ENCODE measurements at regions not wholly inside any gene's neighbourhood (a gene's known extent, or its start where the extent isn't known, plus 50 kb on each side); places are given as distances from the start of the nearest gene placed in this dataset.
A peak's percentile ranks its signal among the peaks of the same experiment; 100 is the strongest.
"Not testable (repeated sequence)": the region's sequence is repeated elsewhere in the genome, so short reads cannot be mapped to it uniquely, and the experiment has no call there.

DNA sequence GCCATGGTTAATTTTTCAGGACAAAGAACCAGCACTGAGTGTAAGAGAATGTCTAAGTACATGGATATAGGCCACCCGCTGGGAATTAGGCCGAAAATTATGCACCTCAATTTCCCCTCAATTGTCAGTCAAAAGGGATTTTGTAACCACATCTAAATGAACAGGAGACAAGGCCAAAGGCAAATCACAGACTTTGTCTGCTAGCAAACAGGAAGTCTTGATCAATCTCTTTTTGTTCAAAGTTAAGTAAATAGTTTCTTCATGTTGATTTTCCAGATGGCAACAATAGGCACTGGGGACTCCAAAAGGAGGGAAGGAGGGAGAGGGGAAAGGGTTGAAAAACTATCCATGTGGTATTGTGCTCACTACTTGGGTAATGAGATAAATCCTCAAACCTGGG lies 276.0 kb downstream of the COG6 start:
- DNase-seq (ENCODE audit: low read depth in 2 of 2, low spot score in 1 of 2): no peak

DNA sequence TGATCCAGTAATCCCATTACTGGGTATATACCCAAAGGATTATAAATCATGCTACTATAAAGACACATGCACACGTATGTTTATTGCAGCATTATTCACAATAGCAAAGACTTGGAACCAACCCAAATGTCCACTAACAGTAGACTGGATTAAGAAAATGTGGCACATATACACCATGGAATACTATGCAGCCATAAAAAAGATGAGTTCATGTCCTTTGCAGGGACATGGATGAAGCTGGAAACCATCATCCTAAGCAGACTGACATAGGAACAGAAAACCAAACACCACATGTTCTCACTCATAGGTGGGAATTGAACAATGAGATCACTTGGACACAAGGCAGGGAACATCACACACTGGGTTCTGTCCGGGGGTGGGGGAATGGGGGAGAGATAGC lies 277.1 kb downstream of the COG6 start:
- DNase-seq (ENCODE audit: low read depth in 2 of 2, low spot score in 1 of 2): not testable (repeated sequence)

DNA sequence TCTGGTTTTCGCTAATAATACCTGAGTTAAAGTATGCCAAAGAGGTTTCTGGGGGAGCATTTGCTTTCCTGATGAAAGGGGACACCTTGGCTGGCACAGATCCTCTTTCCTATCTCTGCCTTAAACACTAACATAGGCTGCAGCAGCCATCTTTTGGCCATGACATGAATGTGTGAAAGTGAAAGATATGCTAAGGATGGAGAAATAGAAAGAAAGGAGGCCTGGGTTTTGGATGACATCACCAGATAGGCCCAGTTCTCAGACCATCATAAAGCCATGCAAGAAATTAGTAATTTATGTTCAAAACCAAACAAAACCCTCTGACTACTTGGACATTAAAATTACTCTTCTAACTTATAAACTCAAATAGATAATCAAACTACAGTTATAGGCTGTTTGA lies 279.7 kb downstream of the COG6 start:
- DNase-seq (ENCODE audit: low read depth in 2 of 2, low spot score in 1 of 2): no peak

DNA sequence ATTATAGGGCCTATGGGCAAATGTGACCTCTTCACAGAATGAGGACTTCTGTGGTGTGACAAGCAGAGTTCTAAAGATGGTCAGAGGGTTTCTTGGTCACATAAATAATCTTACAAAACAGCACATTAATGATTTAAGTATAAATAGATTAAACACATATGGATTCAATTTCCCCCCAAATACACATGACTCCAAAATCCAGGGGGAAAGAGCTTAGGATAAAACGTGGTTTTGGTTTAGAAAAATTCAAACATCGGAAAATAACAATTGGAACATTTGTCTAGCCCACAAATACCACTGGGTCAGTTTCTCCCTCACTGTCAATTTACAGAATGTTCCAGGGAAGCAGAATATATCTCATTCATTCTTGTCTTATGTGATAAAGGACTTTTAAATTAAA lies 283.1 kb downstream of the COG6 start:
- DNase-seq (ENCODE audit: low read depth in 2 of 2, low spot score in 1 of 2): no peak

DNA sequence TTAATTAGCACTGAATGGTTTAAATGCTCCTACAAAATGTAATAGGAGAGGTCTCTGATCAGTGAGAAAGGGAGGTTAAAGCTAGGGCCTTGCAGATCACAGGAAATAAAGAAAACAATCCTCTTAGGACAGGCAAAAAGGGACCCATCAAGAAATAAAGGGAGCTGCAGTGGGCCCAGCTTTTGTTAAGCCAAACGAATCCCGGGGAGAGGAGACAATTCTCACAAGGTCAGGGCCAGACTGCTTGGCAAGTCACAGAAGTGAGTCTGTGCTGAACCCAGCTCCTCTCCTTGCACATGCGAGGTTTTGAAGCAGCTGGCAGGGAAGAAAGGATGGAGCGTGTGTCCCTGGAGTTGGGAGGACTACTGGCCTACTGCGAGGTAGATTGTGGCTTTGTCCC lies 285.8 kb downstream of the COG6 start:
- no peak for DNase-seq (ENCODE audit: low read depth in 2 of 2, low spot score in 1 of 2)

DNA sequence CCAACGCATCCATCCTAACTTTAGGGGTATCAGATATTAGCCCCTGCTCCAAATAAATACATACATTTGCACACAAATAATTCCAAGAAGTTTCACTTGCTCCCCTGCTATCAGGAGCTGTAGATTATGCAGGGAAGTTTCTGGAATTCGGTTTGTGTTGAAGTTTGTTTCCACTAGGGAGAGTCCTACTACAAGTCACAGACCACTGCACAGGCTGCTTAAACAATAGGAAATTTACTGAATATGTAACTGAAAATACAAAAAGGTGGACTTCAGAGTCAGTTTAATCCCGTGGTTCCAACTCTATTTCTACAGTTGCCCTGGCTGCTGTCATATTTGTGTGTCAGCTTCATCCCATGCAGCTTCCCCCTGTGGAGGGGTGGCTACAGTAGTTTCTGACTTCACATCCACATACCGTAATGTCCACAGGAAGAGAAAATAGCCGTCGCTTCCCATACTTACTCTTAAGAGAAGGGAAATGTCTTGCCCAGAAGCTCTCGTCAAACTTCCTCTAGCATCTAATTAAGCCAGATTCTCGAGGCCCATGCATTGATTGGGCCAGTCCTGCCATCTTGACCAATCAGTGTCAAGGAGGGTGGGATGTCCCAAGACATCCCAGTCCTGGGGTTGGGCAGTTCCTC lies 286.6 kb downstream of the COG6 start:
- DNase-seq (ENCODE audit: low read depth in 2 of 2, low spot score in 1 of 2): no peak

DNA sequence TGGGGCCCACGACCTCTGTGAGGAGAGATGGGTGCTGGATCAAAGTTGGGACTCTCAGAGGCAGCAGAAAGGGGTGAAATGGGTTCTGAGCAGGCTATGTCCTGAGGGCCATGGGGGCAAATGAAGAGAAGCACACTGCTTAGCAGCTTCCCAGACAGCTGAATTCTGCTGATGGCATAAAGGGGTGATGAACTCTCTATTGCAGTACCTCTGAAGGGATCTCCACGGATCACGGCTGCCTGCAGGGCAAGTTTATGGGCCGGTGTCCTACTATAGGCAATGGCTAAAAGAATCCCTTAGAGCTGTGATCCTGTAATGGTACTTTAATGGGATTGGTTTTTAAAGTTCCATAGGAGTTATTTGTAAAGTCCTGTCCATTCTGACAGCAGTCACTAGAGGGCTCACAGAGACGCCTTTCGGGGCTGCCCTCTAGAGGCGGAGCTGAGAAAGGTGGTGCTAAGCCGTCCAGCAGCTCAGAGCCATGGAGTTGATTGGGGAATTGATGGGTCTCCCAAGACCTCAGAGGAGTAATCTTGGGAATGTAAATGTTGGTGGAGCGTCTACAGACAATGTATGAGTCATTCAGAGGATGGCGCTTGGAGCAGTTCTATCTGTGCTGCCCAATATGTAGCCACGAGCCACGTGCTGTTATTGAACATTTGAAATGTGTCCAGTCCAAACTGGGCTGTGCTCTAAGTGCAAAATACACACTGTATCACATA lies 287.3 kb downstream of the COG6 start:
- DNase-seq (ENCODE audit: low read depth in 2 of 2, low spot score in 1 of 2): peak; percentile 47 to 57

DNA sequence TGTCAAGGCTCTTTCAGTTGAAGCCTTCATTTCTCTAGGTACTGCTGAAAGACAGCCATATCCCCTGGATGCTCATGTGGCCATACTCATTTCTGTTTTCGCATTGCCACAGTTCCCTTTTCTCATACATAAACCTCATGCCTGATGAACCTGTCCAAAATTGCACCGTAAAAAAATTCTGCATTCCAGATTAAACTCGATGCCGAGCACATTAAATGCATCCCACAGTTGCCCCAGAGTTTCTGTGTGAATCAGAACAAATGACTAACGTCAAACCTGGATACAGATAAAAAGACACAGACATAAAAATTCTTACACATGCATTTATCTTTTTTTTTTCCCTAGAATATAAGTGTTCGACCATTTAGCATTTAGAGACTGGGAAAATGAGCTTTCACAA lies 288.2 kb downstream of the COG6 start:
- DNase-seq (ENCODE audit: low read depth in 2 of 2, low spot score in 1 of 2): no peak

DNA sequence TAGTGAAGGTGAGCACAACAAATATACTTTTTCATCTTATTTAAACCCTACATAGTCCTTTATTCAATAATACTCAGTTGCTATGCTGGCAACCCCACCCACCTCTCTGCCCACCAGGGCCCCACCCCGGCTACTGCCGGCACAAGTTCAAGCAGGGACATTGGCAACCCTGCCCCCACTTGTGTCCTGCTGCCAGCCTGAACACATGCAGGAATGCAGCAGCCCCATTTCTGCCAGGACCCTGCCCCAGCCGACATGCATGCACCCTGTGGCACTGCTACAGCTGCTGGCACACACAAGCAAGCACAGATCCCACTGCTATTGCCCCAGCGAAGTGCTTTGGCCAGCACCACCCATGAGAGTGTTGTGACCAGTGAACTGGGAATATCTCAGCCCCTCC lies 289.8 kb downstream of the COG6 start:
- no peak for DNase-seq (ENCODE audit: low read depth in 2 of 2, low spot score in 1 of 2)

DNA sequence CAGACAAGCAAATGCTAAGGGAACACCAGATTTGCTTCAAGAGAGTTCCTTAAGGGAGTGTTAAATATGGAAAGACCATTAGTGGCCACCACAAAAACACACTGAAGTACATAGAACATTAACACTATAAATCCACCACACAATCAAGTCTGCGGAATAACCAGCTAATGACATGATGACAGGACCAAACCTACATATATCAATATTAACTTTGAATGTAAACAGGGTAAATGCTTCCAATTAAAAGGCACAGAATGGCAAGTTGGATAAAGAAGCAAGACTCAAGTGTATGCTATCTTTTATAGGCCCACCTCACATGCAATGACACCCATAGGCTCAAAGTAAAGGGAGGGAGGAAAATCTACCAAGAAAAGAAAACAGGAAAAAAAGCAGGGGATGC lies 291.3 kb downstream of the COG6 start:
- no peak for DNase-seq (ENCODE audit: low read depth in 2 of 2, low spot score in 1 of 2)

DNA sequence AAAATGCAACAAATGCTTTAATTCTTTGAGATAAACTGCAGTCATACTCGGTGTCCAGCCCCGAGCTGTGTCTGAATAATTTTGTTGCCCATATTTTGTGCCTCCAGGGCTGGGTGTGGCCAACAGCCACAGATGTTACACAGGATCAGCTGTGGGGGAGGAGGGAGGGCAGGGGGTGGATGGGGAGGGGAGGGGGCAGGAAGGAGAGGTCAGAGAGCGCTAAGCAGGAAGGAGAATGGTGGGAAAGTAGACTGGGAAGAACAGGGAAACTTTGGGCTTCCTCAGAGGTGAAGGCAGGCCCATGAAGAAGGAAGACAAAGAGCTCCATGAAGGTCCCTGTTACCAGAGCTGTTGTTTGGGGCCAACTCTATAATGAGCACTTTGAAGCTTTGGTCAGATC lies 295.8 kb downstream of the COG6 start:
- DNase-seq (ENCODE audit: low read depth in 2 of 2, low spot score in 1 of 2): no peak

DNA sequence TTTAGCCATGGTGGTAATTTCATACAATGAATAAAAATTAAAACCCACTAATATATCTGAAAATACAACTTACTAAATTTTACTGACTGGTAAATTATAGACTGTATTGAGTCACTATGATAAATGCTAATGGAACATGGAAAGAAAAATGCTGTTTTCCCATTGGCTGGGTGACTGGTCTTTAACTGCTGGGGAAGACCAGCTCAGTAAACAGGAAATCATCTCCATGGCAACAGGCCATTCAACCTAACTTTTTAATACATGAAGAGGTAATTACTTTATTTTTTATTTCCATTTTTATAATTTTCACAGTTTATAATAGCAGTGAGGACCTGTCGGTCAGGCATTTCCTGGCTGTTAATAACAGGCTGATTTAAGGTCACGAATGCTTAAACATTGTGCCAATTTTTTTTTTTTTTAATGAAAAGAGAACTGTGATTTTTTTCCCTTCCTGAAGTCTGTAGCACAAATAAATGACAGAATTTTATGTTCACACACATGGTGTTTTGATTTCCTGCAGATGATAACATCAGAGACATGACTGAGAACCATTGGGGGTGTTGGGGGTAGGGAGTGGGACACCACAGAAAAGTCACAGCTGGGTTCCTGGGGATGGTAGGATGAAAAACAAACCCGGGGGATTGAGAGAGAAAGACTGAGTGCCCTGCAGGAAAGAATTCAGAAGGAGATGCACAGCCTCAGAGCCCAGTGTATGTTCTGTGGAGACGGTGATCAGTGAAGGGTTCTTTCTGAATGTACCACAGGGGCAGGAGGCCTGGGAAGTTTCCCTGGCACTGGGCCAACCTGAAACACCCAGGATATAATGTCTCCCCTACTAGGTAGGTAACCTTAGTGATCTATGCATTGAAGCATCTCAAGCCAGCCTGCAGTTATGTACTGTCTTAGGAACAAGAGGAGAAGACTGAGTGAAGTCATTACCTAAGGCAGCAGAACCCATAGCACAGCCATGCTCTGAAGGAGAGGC lies 297.1 kb downstream of the COG6 start:
- DNase-seq (ENCODE audit: low read depth in 2 of 2, low spot score in 1 of 2): no peak

DNA sequence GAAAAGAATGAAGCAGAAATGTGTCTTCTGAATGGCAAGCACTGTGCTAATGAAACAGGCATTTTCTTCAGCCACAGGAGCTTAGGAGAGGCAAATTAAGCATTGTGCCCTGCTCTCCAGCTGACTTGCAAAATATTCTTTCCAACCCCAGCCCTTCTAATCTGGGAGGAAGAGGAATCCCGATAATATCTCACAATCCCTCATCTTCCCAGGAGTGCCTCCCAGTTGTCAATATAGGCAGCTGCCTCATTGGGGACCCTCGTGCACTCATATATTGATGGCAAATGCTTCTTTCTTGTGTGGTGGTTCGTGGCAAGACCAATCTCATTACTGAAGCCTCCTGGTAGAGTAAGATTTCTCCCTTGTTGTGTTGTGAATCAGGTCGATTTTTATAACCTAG lies 299.0 kb downstream of the COG6 start:
- no peak for DNase-seq (ENCODE audit: low read depth in 2 of 2, low spot score in 1 of 2)

DNA sequence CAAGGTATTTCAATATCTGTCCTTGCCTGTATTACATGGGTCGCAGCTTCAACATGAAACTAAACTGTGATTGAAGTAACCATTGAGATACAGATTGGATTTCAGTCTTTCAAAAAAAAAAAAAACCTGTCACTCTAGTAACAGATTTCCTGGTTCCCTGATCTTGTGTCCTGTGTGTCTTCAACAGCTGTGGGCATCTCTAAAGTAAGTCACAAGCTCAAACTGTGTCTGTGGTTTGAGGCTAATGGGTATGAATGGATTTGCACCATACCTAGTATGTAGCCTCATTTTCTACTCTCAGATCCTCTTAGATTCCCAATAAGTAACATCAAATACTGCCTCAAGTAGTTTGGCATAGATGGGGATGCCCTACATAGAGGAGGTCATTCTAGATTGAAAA lies 300.1 kb downstream of the COG6 start:
- no peak for DNase-seq (ENCODE audit: low read depth in 2 of 2, low spot score in 1 of 2)

DNA sequence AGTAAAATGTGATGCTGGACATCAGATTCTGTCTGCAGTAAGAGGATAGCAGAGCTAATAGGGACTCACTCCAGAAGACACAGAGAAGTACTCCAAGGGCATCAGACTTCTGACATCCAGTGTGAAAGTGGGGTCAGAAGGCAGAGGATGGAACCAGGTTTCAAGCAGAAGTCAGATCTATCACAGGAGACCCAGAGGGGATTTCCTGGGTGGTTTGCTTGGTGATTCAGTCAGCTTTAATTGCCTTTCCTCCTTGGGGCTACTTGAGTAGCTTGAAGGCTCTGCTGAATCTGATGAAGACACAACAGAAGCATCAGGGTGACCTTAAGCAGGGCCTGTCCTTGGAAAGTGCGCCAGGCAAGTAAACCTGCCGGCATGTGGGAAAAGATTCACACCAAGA lies 300.6 kb downstream of the COG6 start:
- no peak for DNase-seq (ENCODE audit: low read depth in 2 of 2, low spot score in 1 of 2)

DNA sequence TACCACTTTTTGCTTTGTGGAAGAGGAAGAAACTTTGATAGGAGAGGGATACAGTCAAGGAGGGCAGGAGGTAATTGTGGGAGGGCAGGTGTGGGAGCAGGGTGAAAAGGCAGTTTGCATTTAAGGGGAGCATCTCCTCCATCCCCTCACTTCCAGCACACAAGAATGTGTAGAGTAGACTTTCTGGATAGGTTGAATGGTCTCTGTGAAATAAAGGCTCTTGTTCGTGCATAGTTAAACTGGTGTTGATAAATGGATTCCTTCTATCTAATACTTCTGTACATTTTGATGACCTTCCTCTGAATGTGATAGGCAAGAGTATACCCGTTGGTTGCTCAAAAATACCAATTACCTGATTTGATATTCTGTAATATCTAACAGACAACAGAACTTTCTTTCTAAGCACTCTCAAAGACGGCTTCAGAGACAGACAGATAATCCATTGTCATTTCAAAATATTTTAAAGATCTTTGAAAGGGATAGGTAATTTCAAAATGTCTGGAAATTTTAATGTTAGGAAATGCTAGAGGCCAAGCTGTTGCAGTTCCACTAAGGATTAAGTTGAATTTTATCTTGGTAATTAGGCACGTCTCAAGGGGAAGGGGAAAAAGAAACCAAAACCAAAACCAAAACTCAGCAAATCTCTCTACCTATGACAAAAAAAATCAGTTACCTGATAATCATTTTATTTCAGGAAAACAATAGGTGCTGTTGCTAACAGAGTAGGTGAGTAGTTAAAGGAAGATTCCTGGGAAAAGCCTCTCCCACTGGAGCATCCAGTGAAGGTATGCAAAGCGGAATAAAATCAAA lies 302.6 kb downstream of the COG6 start:
- no peak for DNase-seq (ENCODE audit: low read depth in 2 of 2, low spot score in 1 of 2)

DNA sequence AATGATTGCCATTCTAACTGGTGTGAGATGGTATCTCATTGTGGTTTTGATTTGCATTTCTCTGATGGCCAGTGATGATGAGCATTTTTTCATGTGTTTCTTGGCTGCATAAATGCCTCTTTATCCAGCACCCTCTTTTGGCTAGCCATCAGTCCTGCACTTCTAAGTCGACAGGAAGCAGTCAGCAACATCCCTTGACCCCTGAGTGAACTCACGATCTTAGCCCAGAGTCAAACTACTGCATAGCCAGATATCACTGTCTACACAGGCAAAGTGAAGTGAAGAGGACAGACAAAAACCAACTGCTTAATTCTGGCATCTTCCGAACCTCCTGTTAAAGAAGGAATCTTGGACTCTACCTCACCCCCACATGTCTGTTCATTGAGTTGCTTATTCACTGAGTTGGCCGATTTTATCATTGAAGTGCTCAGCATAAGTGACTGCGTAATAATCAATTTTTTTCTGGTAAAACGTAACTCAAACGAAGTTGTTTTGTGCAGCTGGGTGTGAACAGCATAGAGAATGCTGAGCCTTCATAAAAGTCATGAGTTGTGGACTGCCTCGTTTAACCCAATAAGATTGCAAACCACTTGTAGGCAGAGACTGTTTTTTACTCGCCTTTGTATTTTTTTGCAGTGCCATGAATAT lies 304.2 kb downstream of the COG6 start:
- DNase-seq (ENCODE audit: low read depth in 2 of 2, low spot score in 1 of 2): no peak

DNA sequence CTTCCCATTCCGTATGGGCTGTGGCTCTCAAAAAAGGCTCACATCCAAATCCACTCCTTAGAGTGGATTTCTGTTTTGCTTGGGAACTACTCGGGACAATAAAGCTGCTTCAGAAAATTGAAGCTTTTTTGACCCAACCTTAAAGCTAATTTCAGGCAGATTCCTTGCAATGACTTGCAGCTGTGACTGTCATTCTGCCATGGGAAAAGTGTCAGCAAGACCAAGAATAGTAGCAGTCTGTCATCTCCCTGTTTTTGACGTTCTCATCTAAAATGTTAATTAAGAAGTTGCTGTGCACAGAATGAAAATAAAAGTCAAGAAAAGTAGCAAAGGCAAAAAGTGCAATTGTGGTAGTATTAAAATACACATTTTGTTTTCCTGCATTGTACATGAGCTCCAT lies 304.7 kb downstream of the COG6 start:
- no peak for DNase-seq (ENCODE audit: low read depth in 2 of 2, low spot score in 1 of 2)

DNA sequence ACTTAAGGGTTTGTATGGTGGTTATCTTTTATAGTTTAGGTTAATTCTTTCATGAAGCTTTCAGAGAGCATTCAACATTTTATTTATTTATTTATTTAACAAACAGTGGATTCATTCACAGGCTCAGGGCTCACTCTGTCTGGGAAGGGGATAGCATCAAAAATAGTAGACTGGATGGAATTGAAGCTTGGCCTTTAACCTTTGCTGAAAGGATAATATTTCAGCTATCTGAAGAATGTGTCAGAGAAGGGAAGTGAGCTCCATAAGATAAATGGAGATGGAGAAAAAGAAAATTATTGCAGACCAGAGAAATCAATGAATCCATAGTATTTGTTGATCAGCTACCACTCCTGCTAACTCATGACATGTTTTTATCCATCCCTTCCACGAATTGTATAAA lies 305.6 kb downstream of the COG6 start:
- DNase-seq (ENCODE audit: low read depth in 2 of 2, low spot score in 1 of 2): no peak

DNA sequence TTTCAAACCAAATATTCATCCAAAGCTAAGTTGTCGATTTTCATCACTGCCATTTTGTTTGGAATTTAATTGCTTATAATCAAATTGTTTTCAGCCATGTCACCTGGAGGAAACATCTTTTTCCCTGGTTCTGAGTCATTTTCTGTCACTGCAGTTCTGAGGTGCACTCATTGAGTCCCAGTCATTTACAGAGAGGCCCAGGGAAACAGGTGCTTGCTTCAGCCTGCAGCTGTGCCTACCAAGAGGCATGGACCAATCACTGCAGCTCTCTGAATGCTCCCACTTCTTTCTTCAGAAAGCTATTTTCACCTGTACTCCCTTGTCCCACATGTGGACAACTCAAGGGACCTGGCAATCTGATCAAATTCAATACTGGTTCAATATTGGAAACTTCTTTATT lies 308.1 kb downstream of the COG6 start:
- DNase-seq (ENCODE audit: low read depth in 2 of 2, low spot score in 1 of 2): no peak

DNA sequence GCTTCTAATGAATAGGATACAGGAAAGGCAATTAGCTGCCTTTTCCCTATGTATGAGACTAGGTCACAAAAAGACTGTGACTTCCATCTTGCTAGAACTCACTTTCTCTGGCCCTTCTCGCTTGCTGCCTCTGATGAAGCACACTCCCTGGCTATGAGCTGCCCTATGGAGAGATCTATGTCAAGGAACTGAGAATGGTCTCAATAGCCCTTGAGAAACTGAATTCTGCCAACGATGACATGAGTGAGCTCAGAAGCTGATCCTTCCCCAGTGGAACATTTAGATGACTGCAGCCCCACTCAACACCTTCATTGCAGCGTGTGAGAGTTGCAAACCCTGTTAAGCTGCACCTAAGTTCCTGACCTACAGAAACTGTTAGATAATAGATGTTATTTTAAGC lies 309.8 kb downstream of the COG6 start:
- DNase-seq (ENCODE audit: low read depth in 2 of 2, low spot score in 1 of 2): no peak

Measured in stimulated activated CD8-positive, alpha-beta memory T cell treated with anti-CD3 and anti-CD28 coated beads, Interleukin-4, amount 100 ng/mL, for 1 hour (primary cell).